Gastroesophageal sphincter (tissue), 3 donors: ENCODE measurements at regions not wholly inside any gene's neighbourhood (a gene's known extent, or its start where the extent isn't known, plus 50 kb on each side); places are given as distances from the start of the nearest gene placed in this dataset.

Source experiments
- CTCF ChIP-seq, 4 experiments: fragments of 200-600 bp in 2 of 4; fragments of 450-650 bp in 2 of 4; sonication (generic) in 1 of 4; IDR thresholded peaks; one replicate each; pipeline ENCODE4 v1.5.1; 2017 to 2019; ENCODE audit warnings: antibody characterized with exemption in 4 of 4, mild to moderate bottlenecking in 2 of 4, moderate library complexity in 2 of 4
- POLR2A ChIP-seq, 2 donors: fragments of 450-650 bp; IDR thresholded peaks; one replicate each; pipeline ENCODE4 v1.6.1; 2017; ENCODE audit warnings: antibody characterized with exemption in 2 of 2, mild to moderate bottlenecking in 2 of 2, moderate library complexity in 1 of 2
- POLR2AphosphoS5 ChIP-seq: sonication (generic); formaldehyde crosslinking; IDR thresholded peaks from one replicate; pipeline ENCODE4 v1.6.1; 2017; ENCODE audit warnings: antibody characterized with exemption

- TF ChIP-seq CTCF (IDR thresholded peaks at IDR 0.05) (no peak), POLR2AphosphoS5 (no peak), POLR2A (IDR thresholded peaks at IDR 0.05) (no peak)
Observed at GRCh38 chr15:31740203-31740602, 290.1 kb upstream of the CHRNA7 start.
